Mucosa of stomach (tissue), 1 donor: ENCODE measurements at regions not wholly inside any gene's neighbourhood (a gene's known extent, or its start where the extent isn't known, plus 50 kb on each side); places are given as distances from the start of the nearest gene placed in this dataset.

Source experiments
- H3K27me3 ChIP-seq: one replicate; pipeline ENCODE4 v1.7.0; 2013; ENCODE audit warnings: mild to moderate bottlenecking, low read length; ENCODE audit not compliant: control insufficient read depth, insufficient read depth
- H3K36me3 ChIP-seq: one replicate; pipeline ENCODE4 v1.7.0; 2013; ENCODE audit warnings: low read length; ENCODE audit not compliant: control insufficient read depth, insufficient read depth
- H3K4me1 ChIP-seq: one replicate; pipeline ENCODE4 v1.7.0; 2013; ENCODE audit warnings: mild to moderate bottlenecking, low read length; ENCODE audit not compliant: control insufficient read depth, insufficient read depth
- H3K4me3 ChIP-seq: one replicate; pipeline ENCODE4 v1.7.0; 2013; ENCODE audit warnings: low read length
- H3K9ac ChIP-seq: one replicate; pipeline ENCODE4 v1.7.0; 2013; ENCODE audit warnings: mild to moderate bottlenecking, low read length, moderate library complexity
- H3K9me3 ChIP-seq: one replicate; pipeline ENCODE4 v1.7.0; 2013; ENCODE audit warnings: mild to moderate bottlenecking, low read length, moderate library complexity; ENCODE audit not compliant: control insufficient read depth
- donor health status: Pancreatic carcinoma.

DNA sequence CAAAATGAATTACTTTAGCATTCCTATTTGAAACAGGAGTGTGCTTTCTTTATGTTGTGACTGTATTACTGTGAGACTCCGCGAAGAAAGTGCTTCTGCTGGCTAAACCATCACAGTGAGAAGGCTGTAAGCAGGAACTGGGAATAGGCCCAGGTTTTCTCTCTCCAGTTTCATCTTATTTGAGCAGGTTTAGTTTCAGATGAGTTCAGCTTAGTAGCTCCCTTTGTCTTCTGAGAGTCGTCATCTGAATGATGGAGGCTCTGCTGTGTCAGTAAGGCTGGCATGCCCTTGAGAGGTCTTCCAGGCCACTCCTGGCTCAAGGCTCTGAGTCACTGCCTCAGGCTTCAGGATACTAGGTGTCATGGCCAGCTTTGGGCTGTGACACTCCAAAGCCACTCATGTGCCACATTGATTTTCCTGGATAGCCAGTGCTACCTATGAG is 205.6 kb upstream of the RGS6 start:
- no peak overlapping the region for H3K4me3 ChIP-seq
- no peak overlapping the region for H3K9ac ChIP-seq
- H3K27me3 ChIP-seq = no peaks in the 10 kb centered on the region
- H3K9me3 ChIP-seq = no peaks in the 10 kb centered on the region
- no peaks in the 10 kb centered on the region for H3K4me1 ChIP-seq
- H3K36me3 ChIP-seq = peaks cover 16% of the 10 kb centered on the region

DNA sequence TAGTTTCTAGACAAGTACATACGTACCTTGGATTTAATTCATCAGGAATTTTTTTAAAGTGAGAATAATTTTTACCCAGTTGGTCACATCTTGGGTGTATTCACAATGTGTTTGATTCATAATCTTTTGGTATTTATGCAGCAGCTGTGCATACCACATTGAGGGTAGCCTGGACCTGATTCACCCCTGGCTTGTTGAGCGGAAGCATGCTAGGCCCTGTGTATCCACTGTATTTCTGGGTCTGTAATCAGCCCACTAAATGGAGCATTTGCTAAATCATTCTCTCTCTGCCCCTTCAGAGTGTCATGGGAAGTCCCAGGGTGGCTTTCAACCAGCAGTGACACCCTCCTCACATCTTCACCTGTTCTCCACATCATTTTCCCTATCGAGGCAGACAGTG is 203.8 kb upstream of the RGS6 start:
- no peaks in the 10 kb centered on the region for H3K4me1 ChIP-seq
- no peak overlapping the region for H3K4me3 ChIP-seq
- H3K9ac ChIP-seq = no peak overlapping the region
- H3K9me3 ChIP-seq = no peaks in the 10 kb centered on the region
- peaks cover 16% of the 10 kb centered on the region for H3K36me3 ChIP-seq
- H3K27me3 ChIP-seq = no peaks in the 10 kb centered on the region

DNA sequence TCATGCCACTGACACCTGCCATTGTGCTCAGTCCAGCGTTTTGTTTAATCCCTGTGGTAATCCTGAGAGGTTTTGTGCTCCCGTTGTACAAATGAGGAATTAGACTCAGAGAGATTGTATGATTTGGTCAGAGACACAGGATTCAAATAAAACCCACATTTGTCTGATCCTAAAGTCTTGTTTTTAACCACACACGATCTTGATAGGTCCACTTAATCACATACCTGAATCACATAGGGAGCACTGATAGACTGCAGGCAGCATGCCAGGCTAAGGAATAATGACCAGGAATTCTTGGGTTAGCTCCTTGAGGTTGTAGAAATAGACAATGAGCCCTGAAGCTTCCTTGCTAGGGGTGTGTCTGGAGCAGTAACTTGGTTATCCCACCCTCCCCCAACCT is 202.6 kb upstream of the RGS6 start:
- Histone ChIP-seq H3K4me1 (no peaks in the 10 kb centered on the region), H3K27me3 (no peaks in the 10 kb centered on the region), H3K9ac (no peak overlapping the region), H3K4me3 (no peak overlapping the region), H3K36me3 (peaks cover 16% of the 10 kb centered on the region), H3K9me3 (no peaks in the 10 kb centered on the region)

DNA sequence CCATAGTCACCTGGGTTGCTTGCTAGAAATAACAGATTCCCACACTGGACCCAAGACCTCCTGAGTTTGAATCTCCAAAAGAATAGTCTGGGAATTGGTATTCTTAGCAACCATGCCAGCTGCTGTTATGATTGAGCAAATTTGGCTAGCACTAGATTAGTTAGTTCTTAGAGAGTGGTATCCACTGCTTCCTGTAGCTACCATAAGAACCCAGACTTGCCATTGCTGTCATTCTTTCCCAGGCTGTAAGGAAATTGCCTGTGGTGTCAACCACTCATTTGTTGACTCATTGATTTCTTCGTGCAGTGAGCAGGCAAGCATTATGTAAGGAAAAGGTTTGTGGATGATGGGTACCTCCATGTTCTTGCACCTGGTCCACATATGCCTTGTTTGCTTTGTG is 201.8 kb upstream of the RGS6 start:
- H3K4me3 ChIP-seq = no peak overlapping the region
- H3K27me3 ChIP-seq = no peaks in the 10 kb centered on the region
- peaks cover 19% of the 10 kb centered on the region for H3K36me3 ChIP-seq
- H3K4me1 ChIP-seq = no peaks in the 10 kb centered on the region
- H3K9me3 ChIP-seq = no peaks in the 10 kb centered on the region
- H3K9ac ChIP-seq = no peak overlapping the region

DNA sequence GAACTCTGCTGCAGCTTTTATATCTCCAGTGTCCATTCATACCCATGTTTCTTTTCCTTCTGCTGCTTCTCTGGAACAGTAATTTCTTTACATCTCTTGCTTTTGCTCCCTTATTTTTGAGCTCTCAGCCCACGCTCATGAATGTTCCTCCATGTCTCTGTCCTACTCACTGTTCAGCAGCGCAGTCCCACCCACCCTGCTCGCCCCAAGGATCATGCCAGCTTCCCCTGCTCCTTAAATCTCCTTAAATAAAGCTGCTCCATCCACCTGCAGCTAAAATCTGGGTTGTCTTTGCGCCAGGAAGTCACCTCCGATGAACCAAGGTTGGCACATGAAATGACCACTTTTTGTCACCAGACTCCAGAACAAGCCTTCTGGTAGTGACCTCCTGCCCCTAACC is 201.1 kb upstream of the RGS6 start:
- no peaks in the 10 kb centered on the region for H3K4me1 ChIP-seq
- H3K36me3 ChIP-seq = peaks cover 19% of the 10 kb centered on the region
- no peak overlapping the region for H3K9ac ChIP-seq
- no peaks in the 10 kb centered on the region for H3K27me3 ChIP-seq
- no peaks in the 10 kb centered on the region for H3K9me3 ChIP-seq
- no peak overlapping the region for H3K4me3 ChIP-seq

DNA sequence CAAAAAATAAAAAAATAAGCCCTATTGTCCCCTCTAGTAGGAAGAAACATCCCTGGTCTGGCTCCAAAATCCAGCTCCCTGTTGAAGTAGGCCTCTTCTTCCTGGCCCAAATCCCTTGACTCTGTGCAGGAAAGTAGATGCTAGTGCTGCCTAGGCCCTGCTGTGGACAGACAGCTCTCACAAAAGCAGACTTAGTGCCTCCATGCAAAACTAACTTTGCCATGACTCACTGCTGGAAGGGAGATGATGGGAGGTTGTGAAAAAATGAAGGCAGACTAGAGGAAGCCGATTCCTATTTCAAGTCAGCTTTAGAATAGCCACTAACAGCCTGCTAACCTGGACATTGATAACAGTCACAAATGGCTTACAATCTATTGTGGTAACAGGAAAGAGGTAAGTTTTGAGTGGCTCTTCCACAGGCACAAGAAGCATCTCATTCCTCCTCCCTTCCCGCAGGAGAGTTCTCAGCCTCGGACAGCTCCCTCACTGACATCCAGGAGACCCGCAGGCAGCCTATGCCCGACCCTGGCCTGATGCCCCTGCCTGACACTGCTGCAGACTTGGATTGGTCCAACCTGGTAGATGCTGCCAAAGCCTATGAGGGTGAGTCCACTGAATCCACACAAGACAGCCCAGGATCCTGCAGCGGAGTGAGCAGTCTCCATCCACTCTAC is 198.9 kb upstream of the RGS6 start:
- no peak overlapping the region for H3K4me3 ChIP-seq
- no peaks in the 10 kb centered on the region for H3K9me3 ChIP-seq
- no peak overlapping the region for H3K9ac ChIP-seq
- H3K4me1 ChIP-seq = no peaks in the 10 kb centered on the region
- no peaks in the 10 kb centered on the region for H3K27me3 ChIP-seq
- H3K36me3 ChIP-seq = peaks cover 14% of the 10 kb centered on the region

DNA sequence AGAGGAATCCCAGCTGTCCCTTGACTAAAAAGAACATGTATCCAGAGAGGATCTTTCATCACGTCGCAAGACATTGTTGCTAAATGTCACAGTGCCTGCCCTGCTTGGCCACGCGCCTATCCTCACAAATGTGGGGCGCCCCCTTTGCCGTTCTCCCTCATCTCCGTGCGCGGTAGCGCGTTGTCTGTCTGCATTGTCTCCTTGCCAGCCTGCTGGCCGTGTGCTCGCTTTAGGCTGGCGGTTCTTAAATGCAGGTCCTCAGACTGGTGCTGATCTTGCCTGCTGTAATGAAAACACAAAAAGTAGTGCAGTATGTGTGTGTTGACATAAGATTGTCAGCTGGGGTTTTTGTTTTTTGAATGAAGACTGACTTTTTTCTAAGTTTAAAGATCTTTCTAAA is 198.2 kb upstream of the RGS6 start:
- H3K9ac ChIP-seq = no peak overlapping the region
- H3K36me3 ChIP-seq = peaks cover 14% of the 10 kb centered on the region
- no peaks in the 10 kb centered on the region for H3K9me3 ChIP-seq
- no peaks in the 10 kb centered on the region for H3K27me3 ChIP-seq
- no peaks in the 10 kb centered on the region for H3K4me1 ChIP-seq
- no peak overlapping the region for H3K4me3 ChIP-seq

DNA sequence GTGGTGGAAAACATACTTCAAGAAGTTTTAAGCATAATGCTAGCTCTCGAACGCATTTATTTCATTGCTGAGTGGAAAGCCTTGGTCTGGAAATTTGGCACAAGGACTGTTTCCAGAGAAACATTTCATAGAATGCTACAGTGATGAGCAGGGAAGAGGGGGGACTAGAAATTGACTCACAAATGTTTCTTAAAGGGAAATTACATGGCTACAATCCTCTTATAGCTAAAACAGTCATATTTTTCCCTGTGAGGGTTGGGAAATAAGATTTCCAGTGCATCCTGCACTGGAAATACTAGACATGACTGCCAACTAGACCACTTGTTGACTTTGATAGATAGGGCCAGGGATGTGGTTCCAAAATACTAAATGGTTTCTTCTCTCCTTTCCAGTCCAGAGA is 197.3 kb upstream of the RGS6 start:
- no peaks in the 10 kb centered on the region for H3K9me3 ChIP-seq
- no peak overlapping the region for H3K9ac ChIP-seq
- H3K27me3 ChIP-seq = no peaks in the 10 kb centered on the region
- no peak overlapping the region for H3K4me3 ChIP-seq
- no peaks in the 10 kb centered on the region for H3K4me1 ChIP-seq
- H3K36me3 ChIP-seq = peaks cover 14% of the 10 kb centered on the region

DNA sequence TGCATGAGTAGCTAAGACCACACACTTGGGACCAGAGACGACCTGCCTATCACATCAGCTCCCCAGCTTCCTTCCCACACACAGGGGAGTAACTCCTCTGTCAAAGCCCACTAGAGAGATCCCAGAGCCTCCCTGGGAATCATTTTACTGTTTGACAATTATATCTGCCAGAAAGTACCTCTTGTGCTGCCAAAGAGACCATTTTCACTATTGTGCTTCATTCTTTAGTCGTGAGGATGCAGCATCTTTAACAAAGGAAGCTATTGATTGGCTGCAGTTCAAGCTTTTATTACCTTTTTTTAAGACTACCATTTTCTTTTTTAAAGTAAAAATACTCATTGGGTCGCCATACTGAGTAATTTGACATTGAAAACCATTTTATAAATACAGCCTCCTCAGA is 194.5 kb upstream of the RGS6 start:
- Histone ChIP-seq H3K4me3 (no peak overlapping the region), H3K9me3 (no peaks in the 10 kb centered on the region), H3K9ac (no peak overlapping the region), H3K4me1 (no peaks in the 10 kb centered on the region), H3K36me3 (peaks cover 7% of the 10 kb centered on the region), H3K27me3 (no peaks in the 10 kb centered on the region)

DNA sequence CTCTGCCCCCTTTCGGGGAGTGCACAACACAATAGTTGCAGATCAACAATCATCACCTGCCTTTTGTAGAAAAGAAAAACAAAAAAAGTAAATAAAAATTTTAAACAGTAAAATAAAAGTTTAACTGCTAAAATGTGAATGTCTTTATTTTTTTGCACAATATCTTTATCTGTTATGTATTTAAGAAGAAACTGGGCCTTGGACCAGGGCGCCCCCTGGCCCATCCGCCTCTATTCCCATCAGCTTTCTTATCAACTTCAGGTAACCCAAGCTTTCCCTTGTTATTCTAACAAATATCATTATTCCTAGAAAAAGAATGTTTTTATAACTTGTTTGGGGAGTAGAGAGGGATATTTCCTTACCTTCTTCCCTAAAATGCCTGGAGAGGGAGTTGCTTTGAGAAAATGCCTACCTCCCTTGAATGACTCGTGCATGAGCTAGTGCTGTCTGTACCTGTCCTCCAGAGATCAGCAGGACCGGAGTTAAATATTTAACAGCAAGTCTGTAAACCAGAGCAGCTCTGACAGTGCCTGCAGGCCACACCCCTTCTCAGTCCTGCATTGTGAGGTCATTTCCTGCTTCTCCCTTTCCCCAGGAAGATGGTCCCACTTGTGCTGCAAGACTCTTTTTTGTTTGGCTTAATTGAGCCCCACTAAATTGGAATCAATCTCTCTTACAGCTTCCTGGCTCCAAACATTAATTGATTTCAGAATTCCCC is 192.8 kb upstream of the RGS6 start:
- no peaks in the 10 kb centered on the region for H3K9me3 ChIP-seq
- peaks cover 7% of the 10 kb centered on the region for H3K36me3 ChIP-seq
- H3K4me3 ChIP-seq = no peak overlapping the region
- no peaks in the 10 kb centered on the region for H3K27me3 ChIP-seq
- no peak overlapping the region for H3K9ac ChIP-seq
- H3K4me1 ChIP-seq = no peaks in the 10 kb centered on the region

DNA sequence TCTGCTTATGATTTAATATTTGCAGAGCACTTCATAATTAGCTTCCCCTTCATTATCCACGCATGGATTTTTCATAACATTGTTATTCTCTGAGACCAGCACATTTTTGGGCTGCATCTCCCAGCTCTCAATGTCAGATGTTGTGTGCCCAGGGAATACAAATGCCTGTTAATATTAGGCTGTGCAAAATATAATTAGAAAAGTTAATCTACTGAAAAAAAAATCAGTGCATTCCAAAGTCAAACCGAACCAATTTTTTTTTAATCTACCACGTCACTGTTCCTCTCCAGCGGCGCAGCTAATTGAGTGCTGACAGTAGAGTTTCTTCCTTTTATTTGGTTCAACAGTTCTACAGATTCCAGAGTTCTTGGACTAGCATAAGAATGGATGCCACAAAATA is 191.0 kb upstream of the RGS6 start:
- no peaks in the 10 kb centered on the region for H3K4me1 ChIP-seq
- no peaks in the 10 kb centered on the region for H3K36me3 ChIP-seq
- H3K9me3 ChIP-seq = no peaks in the 10 kb centered on the region
- H3K4me3 ChIP-seq = no peak overlapping the region
- H3K9ac ChIP-seq = no peak overlapping the region
- no peaks in the 10 kb centered on the region for H3K27me3 ChIP-seq

DNA sequence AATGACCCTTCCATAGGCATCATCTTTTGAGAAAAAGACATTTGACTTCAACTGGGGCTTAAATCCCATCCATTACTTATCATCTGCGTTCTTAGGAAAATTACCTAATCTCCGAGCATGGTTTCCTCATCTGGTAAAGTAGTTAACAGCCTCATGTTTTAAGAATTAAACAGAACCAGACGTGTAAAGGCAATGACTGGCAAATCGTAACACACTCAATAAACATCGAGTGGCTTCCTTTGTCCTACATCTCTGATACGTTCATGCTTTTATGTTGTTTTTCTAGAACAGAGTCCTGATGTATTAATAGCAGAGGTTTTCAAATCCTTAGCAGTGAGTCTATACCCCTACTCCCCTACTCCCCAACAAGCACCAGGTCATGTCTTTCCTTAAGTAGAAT is 189.7 kb upstream of the RGS6 start:
- Histone ChIP-seq H3K4me3 (no peak overlapping the region), H3K4me1 (no peaks in the 10 kb centered on the region), H3K27me3 (no peaks in the 10 kb centered on the region), H3K9ac (no peak overlapping the region), H3K36me3 (no peaks in the 10 kb centered on the region), H3K9me3 (no peaks in the 10 kb centered on the region)
